K562 (cell line): ENCODE measurements at regions not wholly inside any gene's neighbourhood (a gene's known extent, or its start where the extent isn't known, plus 50 kb on each side); places are given as distances from the start of the nearest gene placed in this dataset.

Experiments
- ATAC-seq: fragments of 200-7000 bp; cut with Tn5 transposase; 3 replicates; pipeline ENCODE4 v1.9.1; 2020; ENCODE audit warnings: moderate library complexity
- BruUV-seq: library from RNA; stranded (reverse); fragments of 400-500 nt; replicated peaks from 2 replicates; lab custom pipeline; 2021; lab: Mats Ljungman, UMichigan
- CTCF ChIA-PET: fragments of 300-600 bp; formaldehyde crosslinking; extraction: SDS; loops from one replicate; lab custom pipeline; 2021; ENCODE audit warnings: low intra/inter-chr PET ratio; lab: Yijun Ruan, JAX
- POLR2A ChIA-PET: fragments of 300-600, 350-650 bp; sonication (Branson Sonifier 250); formaldehyde crosslinking; extraction: SDS; loops from one replicate; lab custom pipeline; 2021; ENCODE audit warnings: antibody characterized with exemption, inconsistent platforms; lab: Yijun Ruan, JAX
- DNase-seq, 4 experiments: peaks; one replicate each; pipeline versions ENCODE4 v3.0.0 to v3.0.0-alpha.2; 2011 to 2018; ENCODE audit warnings: low spot score in 3 of 4, mixed read lengths in 3 of 4; ENCODE audit errors: extremely low read depth in 1 of 4
- FAIRE-seq: peaks from 2 replicates; lab custom pipeline; 2011; peaks lifted over from hg19 to GRCh38; lab: Jason Lieb, UNC
- H2AFZ ChIP-seq: 2 replicates; pipeline ENCODE4 v1.6.0; 2011; ENCODE audit warnings: low read depth, low read length, control low read depth, inconsistent platforms
- H3K27ac ChIP-seq: fragments of 200-600 bp; 3 replicates; pipeline ENCODE4 v1.8.0; 2011; ENCODE audit warnings: low read depth, mild to moderate bottlenecking, control low read depth, inconsistent platforms, low read length, moderate library complexity, mixed read lengths; ENCODE audit errors: extremely low read depth
- H3K27me3 ChIP-seq, 2 experiments: fragments of 300-600 bp in 1 of 2; 2 replicates in 1 of 2; 3 replicates in 1 of 2; pipeline versions ENCODE4 v1.6.0 to v1.8.0; 2011; ENCODE audit warnings: inconsistent platforms in 2 of 2, low read length in 2 of 2, mild to moderate bottlenecking in 1 of 2, mixed read lengths in 1 of 2, moderate library complexity in 1 of 2; ENCODE audit not compliant: control insufficient read depth in 2 of 2, insufficient read depth in 2 of 2
- H3K36me3 ChIP-seq: fragments of 300-600 bp; 3 replicates; pipeline ENCODE4 v1.8.0; 2011; ENCODE audit warnings: mild to moderate bottlenecking, low read length, inconsistent platforms; ENCODE audit not compliant: control insufficient read depth, insufficient read depth
- H3K4me1 ChIP-seq, 2 experiments: fragments of 200-600 bp in 1 of 2; replicated peaks in 1 of 2; 2 replicates in 1 of 2; 3 replicates in 1 of 2; pipeline versions ENCODE4 v1.5.1 to v1.8.0; 2011; ENCODE audit warnings: inconsistent platforms in 2 of 2, low read length in 2 of 2, mild to moderate bottlenecking in 1 of 2, mixed read lengths in 1 of 2, moderate library complexity in 1 of 2; ENCODE audit not compliant: control insufficient read depth in 2 of 2, insufficient read depth in 2 of 2
- H3K4me2 ChIP-seq: 2 replicates; pipeline ENCODE4 v1.6.1; 2011; ENCODE audit warnings: low read length, control low read depth, inconsistent platforms, mixed read lengths; ENCODE audit not compliant: insufficient read depth
- H3K4me3 ChIP-seq: fragments of 200-600 bp; sonication (generic), shearing (Covaris generic); 2 replicates; pipeline ENCODE4 v1.5.1; 2016; ENCODE audit warnings: control low read depth, inconsistent platforms
- H3K79me2 ChIP-seq: fragments of 200-600 bp; 3 replicates; pipeline ENCODE4 v1.8.0; 2011; ENCODE audit warnings: low read length, inconsistent platforms; ENCODE audit not compliant: control insufficient read depth, insufficient read depth
- H3K9ac ChIP-seq, 2 experiments: 2 replicates each; pipeline versions ENCODE4 v1.6.0 to v1.6.1; 2011; ENCODE audit warnings: low read depth in 2 of 2, low read length in 2 of 2, control low read depth in 1 of 2, inconsistent platforms in 1 of 2, mild to moderate bottlenecking in 1 of 2, mixed read lengths in 1 of 2; ENCODE audit not compliant: insufficient read depth in 1 of 2
- H3K9me1 ChIP-seq: one replicate; pipeline ENCODE4 v1.6.0; 2011; ENCODE audit warnings: inconsistent platforms, mild to moderate bottlenecking, low read length, moderate library complexity; ENCODE audit not compliant: control insufficient read depth, insufficient read depth
- H3K9me3 ChIP-seq: replicated peaks from 2 replicates; pipeline ENCODE4 v1.5.1; 2011; ENCODE audit warnings: low read depth, low read length, inconsistent platforms; ENCODE audit not compliant: control insufficient read depth, insufficient read depth
- H4K20me1 ChIP-seq: replicated peaks from 2 replicates; pipeline ENCODE4 v1.6.1; 2011; ENCODE audit warnings: low read length, inconsistent platforms, mixed read lengths; ENCODE audit not compliant: control insufficient read depth, insufficient read depth
- BCL6 ChIP-seq: fragments of 250-450 bp; sonication (Bioruptor Pico); IDR thresholded peaks from 2 replicates; pipeline ENCODE4 v1.4.0; 2020
- FOS ChIP-seq: IDR thresholded peaks from 3 replicates; pipeline ENCODE4 v1.6.1; 2011; ENCODE audit not compliant: insufficient read length; ENCODE audit errors: extremely low read depth
- HOMEZ ChIP-seq: fragments of 250-450 bp; sonication (Bioruptor Pico); IDR thresholded peaks from 2 replicates; pipeline ENCODE4 v1.4.0; 2020; ENCODE audit warnings: mild to moderate bottlenecking, moderate library complexity
- RHOXF2B ChIP-seq: fragments of 250-450 bp; sonication (Bioruptor Pico); conservative IDR thresholded peaks from 2 replicates; pipeline ENCODE4 v1.5.1; 2021
- SMARCE1 ChIP-seq: fragments of 450-650 bp; IDR thresholded peaks from 2 replicates; pipeline ENCODE4 v1.7.1; 2016; ENCODE audit warnings: mild to moderate bottlenecking
- SNRNP70 ChIP-seq: fragments of 200-400 bp; formaldehyde crosslinking; optimal IDR thresholded peaks from 2 replicates; pipeline ENCODE3; 2017; ENCODE audit warnings: low read depth, low read length
- WGBS: fragments of 100-300 bp; shearing (Covaris generic); methylation state at CpG from one replicate; pipeline ENCODE4 v1.1.6; 2016; ENCODE audit warnings: low coverage, mixed read lengths; ENCODE audit not compliant: insufficient coverage; ENCODE audit errors: missing lambda C conversion rate; 5-methylcytosine and 5-hydroxymethylcytosine counted together
- in situ Hi-C: fragments of 300-500 bp; cut with MboI; formaldehyde crosslinking; loops from 4 replicates; pipeline ENCODE4 v1.15.0; 2018; ENCODE audit warnings: inconsistent platforms, mixed read lengths
- intact Hi-C: fragments of 100-400 bp; cut with micrococcal nuclease; formaldehyde crosslinking; loops from 2 replicates; pipeline ENCODE4 v1.14.2; 2022
- TF ChIP-seq, protein P1 (sequence below): fragments of 450-650 bp; IDR thresholded peaks from 2 replicates; pipeline ENCODE4 v1.6.1; 2016; ENCODE audit warnings: borderline replicate concordance

DNA sequence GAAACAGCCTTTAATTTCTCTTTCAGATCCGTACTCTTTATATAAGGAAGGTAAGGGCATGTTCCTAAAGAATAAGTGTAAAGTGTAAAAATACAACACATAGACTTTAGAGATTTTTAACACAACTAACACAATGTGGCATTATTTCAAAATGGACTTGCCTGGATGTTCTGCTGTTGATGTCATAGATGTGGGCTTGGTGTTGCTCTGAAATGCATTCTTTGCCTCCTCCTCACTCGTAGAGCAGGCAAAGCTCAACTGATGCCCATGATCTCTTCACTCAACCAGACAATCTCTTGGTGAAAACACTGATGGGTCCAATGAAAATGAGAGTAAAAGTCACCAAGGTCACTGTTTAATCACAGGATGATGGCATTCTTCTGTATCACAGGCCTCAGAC, 174.2 kb upstream of the TCERG1L start:
- Histone ChIP-seq H3K36me3 (no peaks in the 10 kb centered on the region), H2AFZ (no peak overlapping the region), H3K9me3 (0 out of 2 replicates have a peak, but pooled peaks cover 5% of the 10 kb centered on the region), H3K9me1 (no peaks in the 10 kb centered on the region)
- no TSS peak for BruUV-seq
- intact Hi-C loops, result no loop called here
- DNase-seq, result no peak
- in situ Hi-C loops, result no loop called here
- FAIRE-seq, result no peak
- TF ChIP-seq SNRNP70 (no peak), FOS (no peak), RHOXF2B (CRISPR knock-in tag) (no peak), HOMEZ (CRISPR knock-in tag) (no peak), SMARCE1 (no peak), BCL6 (CRISPR knock-in tag) (no peak)
- TF ChIP-seq, protein P1, sequence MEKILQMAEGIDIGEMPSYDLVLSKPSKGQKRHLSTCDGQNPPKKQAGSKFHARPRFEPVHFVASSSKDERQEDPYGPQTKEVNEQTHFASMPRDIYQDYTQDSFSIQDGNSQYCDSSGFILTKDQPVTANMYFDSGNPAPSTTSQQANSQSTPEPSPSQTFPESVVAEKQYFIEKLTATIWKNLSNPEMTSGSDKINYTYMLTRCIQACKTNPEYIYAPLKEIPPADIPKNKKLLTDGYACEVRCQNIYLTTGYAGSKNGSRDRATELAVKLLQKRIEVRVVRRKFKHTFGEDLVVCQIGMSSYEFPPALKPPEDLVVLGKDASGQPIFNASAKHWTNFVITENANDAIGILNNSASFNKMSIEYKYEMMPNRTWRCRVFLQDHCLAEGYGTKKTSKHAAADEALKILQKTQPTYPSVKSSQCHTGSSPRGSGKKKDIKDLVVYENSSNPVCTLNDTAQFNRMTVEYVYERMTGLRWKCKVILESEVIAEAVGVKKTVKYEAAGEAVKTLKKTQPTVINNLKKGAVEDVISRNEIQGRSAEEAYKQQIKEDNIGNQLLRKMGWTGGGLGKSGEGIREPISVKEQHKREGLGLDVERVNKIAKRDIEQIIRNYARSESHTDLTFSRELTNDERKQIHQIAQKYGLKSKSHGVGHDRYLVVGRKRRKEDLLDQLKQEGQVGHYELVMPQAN, result no peak
- TF ChIP-seq, all 486 proteins: peak for 0
- H3K79me2 ChIP-seq, result no peaks in the 10 kb centered on the region
- no peak overlapping the region for H3K4me2 ChIP-seq
- H3K27ac ChIP-seq, result no peak overlapping the region
- WGBS, result 0% methylated on average over 2 of the region's 2 CpGs
- ATAC-seq, result no peak
- ChIA-PET POLR2A (no interaction called here), CTCF (no interaction called here)
- H3K4me3 ChIP-seq, result no peak overlapping the region
- H3K4me1 ChIP-seq, result no peaks in the 10 kb centered on the region
- H3K27me3 ChIP-seq, result no peaks in the 10 kb centered on the region
- H3K9ac ChIP-seq, result no peak overlapping the region
- H4K20me1 ChIP-seq, result no peaks in the 10 kb centered on the region
